H1 (cell line): ENCODE measurements at regions not wholly inside any gene's neighbourhood (a gene's known extent, or its start where the extent isn't known, plus 50 kb on each side); places are given as distances from the start of the nearest gene placed in this dataset.

ENCODE experiments used
- POLR2A ChIP-seq, 2 experiments: IDR thresholded peaks; 1 replicate in 1 of 2; 2 replicates in 1 of 2; pipeline ENCODE4 v1.6.1; 2011; ENCODE audit warnings: low read depth in 2 of 2, low read length in 2 of 2, mild to moderate bottlenecking in 2 of 2; ENCODE audit errors: control extremely low read depth in 1 of 2
- RBBP5 ChIP-seq: IDR thresholded peaks from 2 replicates; pipeline ENCODE4 v1.7.1; 2012; ENCODE audit warnings: low read depth, mild to moderate bottlenecking, inconsistent platforms, low read length, moderate library complexity, borderline replicate concordance
- TF ChIP-seq, protein P1 (sequence below), 3 experiments: IDR thresholded peaks; 1 replicate in 2 of 3; 2 replicates in 1 of 3; pipeline versions ENCODE4 v1.5.1 to v1.6.1; 2011; ENCODE audit warnings: low read length in 3 of 3, mild to moderate bottlenecking in 3 of 3, inconsistent platforms in 2 of 3, low read depth in 1 of 3, moderate library complexity in 1 of 3; ENCODE audit not compliant: insufficient read depth in 1 of 3; ENCODE audit errors: control extremely low read depth in 1 of 3
- TF ChIP-seq, protein P2 (sequence below): IDR thresholded peaks from 2 replicates; pipeline ENCODE4 v1.6.1; 2012; ENCODE audit warnings: inconsistent platforms

DNA sequence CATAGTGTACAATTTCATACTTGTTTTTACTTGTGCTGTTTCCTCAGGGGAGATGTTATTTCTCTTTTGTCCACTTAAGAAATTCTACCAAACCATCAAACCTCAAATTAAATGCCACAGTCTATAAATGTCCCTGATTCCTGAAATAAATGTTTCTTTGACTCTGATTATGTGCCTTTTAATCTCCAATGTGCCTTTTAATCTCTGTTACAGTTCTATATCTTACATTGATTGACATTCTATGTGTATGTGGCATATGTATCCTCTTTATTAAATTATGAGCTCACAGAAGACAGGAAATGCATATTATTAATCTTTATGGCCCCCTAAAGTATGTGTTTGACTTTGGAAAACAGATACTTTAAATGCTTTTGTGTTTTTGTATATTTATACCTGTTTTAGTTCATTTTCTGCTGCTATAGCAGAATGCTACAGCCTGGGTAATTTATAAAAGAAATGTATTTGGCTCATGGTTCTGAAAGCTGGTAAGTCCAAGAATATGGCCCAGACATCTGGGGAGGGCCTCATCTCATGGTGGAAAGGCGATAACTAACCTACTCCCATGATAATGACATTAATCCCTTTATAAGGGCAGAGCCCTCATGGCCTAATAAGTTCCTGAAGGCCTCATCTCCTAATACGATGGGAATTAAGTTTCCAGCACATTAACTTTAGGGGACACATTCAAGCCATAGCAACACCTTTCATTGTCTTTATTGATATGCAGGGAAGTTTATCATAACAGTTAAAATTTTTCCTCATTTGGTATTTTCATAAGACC is 403.9 kb downstream of the LIG4 start:
- no peak for TF ChIP-seq POLR2A (IDR thresholded peaks at IDR 0.05; ENCODE audit: control extremely low read depth in 1 of 2, low read depth in 2 of 2, low read length in 2 of 2)
- TF ChIP-seq, protein P1, sequence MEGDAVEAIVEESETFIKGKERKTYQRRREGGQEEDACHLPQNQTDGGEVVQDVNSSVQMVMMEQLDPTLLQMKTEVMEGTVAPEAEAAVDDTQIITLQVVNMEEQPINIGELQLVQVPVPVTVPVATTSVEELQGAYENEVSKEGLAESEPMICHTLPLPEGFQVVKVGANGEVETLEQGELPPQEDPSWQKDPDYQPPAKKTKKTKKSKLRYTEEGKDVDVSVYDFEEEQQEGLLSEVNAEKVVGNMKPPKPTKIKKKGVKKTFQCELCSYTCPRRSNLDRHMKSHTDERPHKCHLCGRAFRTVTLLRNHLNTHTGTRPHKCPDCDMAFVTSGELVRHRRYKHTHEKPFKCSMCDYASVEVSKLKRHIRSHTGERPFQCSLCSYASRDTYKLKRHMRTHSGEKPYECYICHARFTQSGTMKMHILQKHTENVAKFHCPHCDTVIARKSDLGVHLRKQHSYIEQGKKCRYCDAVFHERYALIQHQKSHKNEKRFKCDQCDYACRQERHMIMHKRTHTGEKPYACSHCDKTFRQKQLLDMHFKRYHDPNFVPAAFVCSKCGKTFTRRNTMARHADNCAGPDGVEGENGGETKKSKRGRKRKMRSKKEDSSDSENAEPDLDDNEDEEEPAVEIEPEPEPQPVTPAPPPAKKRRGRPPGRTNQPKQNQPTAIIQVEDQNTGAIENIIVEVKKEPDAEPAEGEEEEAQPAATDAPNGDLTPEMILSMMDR (IDR thresholded peaks at IDR 0.05; ENCODE audit: control extremely low read depth in 1 of 3, insufficient read depth in 1 of 3, low read depth in 1 of 3, low read length in 3 of 3) = no peak
- no peak for TF ChIP-seq RBBP5
- TF ChIP-seq, protein P2, sequence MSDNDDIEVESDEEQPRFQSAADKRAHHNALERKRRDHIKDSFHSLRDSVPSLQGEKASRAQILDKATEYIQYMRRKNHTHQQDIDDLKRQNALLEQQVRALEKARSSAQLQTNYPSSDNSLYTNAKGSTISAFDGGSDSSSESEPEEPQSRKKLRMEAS = no peak
